HEK293 (cell line): ENCODE measurements at regions not wholly inside any gene's neighbourhood (a gene's known extent, or its start where the extent isn't known, plus 50 kb on each side); places are given as distances from the start of the nearest gene placed in this dataset.

Source experiments
- CTCF ChIA-PET: fragments of 350-600 bp; formaldehyde crosslinking; extraction: SDS; loops from one replicate; lab custom pipeline; 2021; ENCODE audit warnings: antibody characterized with exemption; lab: Yijun Ruan, JAX
- POLR2A ChIA-PET: fragments of 300-600 bp; formaldehyde crosslinking; extraction: SDS; loops from one replicate; lab custom pipeline; 2020; ENCODE audit warnings: antibody characterized with exemption, inconsistent platforms; lab: Yijun Ruan, JAX
- H3K27ac ChIP-seq: fragments of 200-500 bp; sonication (Bioruptor generic); 2 replicates; pipeline ENCODE4 v1.5.1; 2014; ENCODE audit warnings: low read depth, low read length, control low read depth, inconsistent platforms; ENCODE audit errors: extremely low read depth
- H3K36me3 ChIP-seq, 2 experiments: fragments of 200-500 bp in 1 of 2; sonication (Bioruptor generic) in 1 of 2; 1 replicate in 1 of 2; 2 replicates in 1 of 2; pipeline ENCODE4 v1.5.1; 2014 to 2017; ENCODE audit warnings: inconsistent platforms in 2 of 2, low read length in 2 of 2; ENCODE audit not compliant: control insufficient read depth in 2 of 2, insufficient read depth in 1 of 2
- H3K4me1 ChIP-seq: fragments of 200-500 bp; sonication (Bioruptor generic); 2 replicates; pipeline ENCODE4 v1.5.1; 2014; ENCODE audit warnings: mild to moderate bottlenecking, low read length, inconsistent platforms; ENCODE audit not compliant: control insufficient read depth, insufficient read depth
- H3K4me3 ChIP-seq: 2 replicates; pipeline ENCODE4 v1.5.1; 2011; ENCODE audit warnings: low read depth, mild to moderate bottlenecking, control low read depth, low read length, moderate library complexity
- H3K9me3 ChIP-seq: fragments of 200-500 bp; sonication (Bioruptor generic); 2 replicates; pipeline ENCODE4 v1.5.1; 2014; ENCODE audit warnings: low read depth, low read length, inconsistent platforms; ENCODE audit not compliant: control insufficient read depth, insufficient read depth
- GLIS1 ChIP-seq: fragments of 450-650 bp; formaldehyde crosslinking; IDR thresholded peaks from 2 replicates; pipeline ENCODE4 v1.5.1; 2016; ENCODE audit warnings: missing biosample characterization, missing genetic modification characterization
- IKZF3 ChIP-seq: fragments of 450-650 bp; IDR thresholded peaks from 2 replicates; pipeline ENCODE4 v1.5.0; 2018; ENCODE audit warnings: missing biosample characterization, mild to moderate bottlenecking, missing genetic modification characterization, moderate library complexity
- INSM2 ChIP-seq: fragments of 450-650 bp; formaldehyde crosslinking; IDR thresholded peaks from 2 replicates; pipeline ENCODE4 v1.5.1; 2016; ENCODE audit warnings: missing biosample characterization, missing genetic modification characterization
- SP7 ChIP-seq: fragments of 450-650 bp; formaldehyde crosslinking; IDR thresholded peaks from 2 replicates; pipeline ENCODE4 v1.5.1; 2016; ENCODE audit warnings: missing biosample characterization, missing genetic modification characterization
- ZBTB20 ChIP-seq: fragments of 450-650 bp; formaldehyde crosslinking; IDR thresholded peaks from 2 replicates; pipeline ENCODE4 v1.5.1; 2016; ENCODE audit warnings: missing biosample characterization, missing genetic modification characterization
- ZEB2 ChIP-seq: fragments of 450-650 bp; formaldehyde crosslinking; IDR thresholded peaks from 2 replicates; pipeline ENCODE4 v1.5.1; 2016; ENCODE audit warnings: missing biosample characterization, missing genetic modification characterization
- ZNF132 ChIP-seq: fragments of 450-650 bp; formaldehyde crosslinking; IDR thresholded peaks from 2 replicates; pipeline ENCODE4 v1.5.1; 2017; ENCODE audit warnings: missing biosample characterization, missing genetic modification characterization, borderline replicate concordance
- ZNF146 ChIP-seq: fragments of 450-650 bp; formaldehyde crosslinking; IDR thresholded peaks from 2 replicates; pipeline ENCODE4 v1.5.1; 2016; ENCODE audit warnings: missing biosample characterization, missing genetic modification characterization
- ZNF148 ChIP-seq: fragments of 450-650 bp; formaldehyde crosslinking; IDR thresholded peaks from 2 replicates; pipeline ENCODE4 v1.5.0; 2017; ENCODE audit warnings: missing biosample characterization, missing genetic modification characterization, borderline replicate concordance
- ZNF221 ChIP-seq: fragments of 450-650 bp; formaldehyde crosslinking; IDR thresholded peaks from 2 replicates; pipeline ENCODE4 v1.5.1; 2017; ENCODE audit warnings: missing biosample characterization, missing genetic modification characterization, borderline replicate concordance
- ZNF394 ChIP-seq: fragments of 450-650 bp; formaldehyde crosslinking; IDR thresholded peaks from 2 replicates; pipeline ENCODE4 v1.5.1; 2016; ENCODE audit warnings: missing biosample characterization, missing genetic modification characterization, mild to moderate bottlenecking, moderate library complexity, borderline replicate concordance
- ZNF423 ChIP-seq: fragments of 450-650 bp; formaldehyde crosslinking; IDR thresholded peaks from 2 replicates; pipeline ENCODE4 v1.5.1; 2016; ENCODE audit warnings: missing biosample characterization, missing genetic modification characterization
- ZNF488 ChIP-seq: fragments of 450-650 bp; formaldehyde crosslinking; IDR thresholded peaks from 2 replicates; pipeline ENCODE4 v1.5.1; 2016; ENCODE audit warnings: missing biosample characterization, missing genetic modification characterization
- ZNF510 ChIP-seq: fragments of 450-650 bp; formaldehyde crosslinking; IDR thresholded peaks from 2 replicates; pipeline ENCODE4 v1.5.1; 2018; ENCODE audit warnings: mild to moderate bottlenecking, missing genetic modification characterization, missing biosample characterization; ENCODE audit not compliant: insufficient replicate concordance
- ZNF548 ChIP-seq: fragments of 450-650 bp; formaldehyde crosslinking; IDR thresholded peaks from 2 replicates; pipeline ENCODE4 v1.5.1; 2016; ENCODE audit warnings: missing biosample characterization, missing genetic modification characterization
- ZNF580 ChIP-seq: fragments of 450-650 bp; formaldehyde crosslinking; IDR thresholded peaks from 2 replicates; pipeline ENCODE4 v1.5.1; 2016; ENCODE audit warnings: missing biosample characterization, missing genetic modification characterization
- ZNF623 ChIP-seq: fragments of 450-650 bp; formaldehyde crosslinking; IDR thresholded peaks from 2 replicates; pipeline ENCODE4 v1.5.1; 2016; ENCODE audit warnings: missing biosample characterization, missing genetic modification characterization
- ZNF692 ChIP-seq: fragments of 450-650 bp; formaldehyde crosslinking; IDR thresholded peaks from 2 replicates; pipeline ENCODE4 v1.5.1; 2016; ENCODE audit warnings: missing biosample characterization, missing genetic modification characterization
- ZNF776 ChIP-seq: fragments of 450-650 bp; formaldehyde crosslinking; IDR thresholded peaks from 2 replicates; pipeline ENCODE4 v1.5.0; 2017; ENCODE audit warnings: missing biosample characterization, missing genetic modification characterization, borderline replicate concordance
- ZSCAN30 ChIP-seq: fragments of 450-650 bp; IDR thresholded peaks from 2 replicates; pipeline ENCODE4 v1.5.1; 2018; ENCODE audit warnings: missing biosample characterization, mild to moderate bottlenecking, missing genetic modification characterization, moderate library complexity

- TF ChIP-seq ZNF776 (tag by site-specific recombination) (no peak), INSM2 (tag by site-specific recombination) (no peak), ZBTB20 (tag by site-specific recombination) (no peak), ZNF221 (tag by site-specific recombination) (no peak), SP7 (tag by site-specific recombination) (no peak), ZNF692 (tag by site-specific recombination) (no peak), ZSCAN30 (tag by site-specific recombination) (no peak), ZNF488 (tag by site-specific recombination) (no peak), ZNF394 (tag by site-specific recombination) (no peak), ZNF423 (tag by site-specific recombination) (no peak), ZNF146 (no peak), ZNF548 (tag by site-specific recombination) (no peak), ZNF510 (tag by site-specific recombination) (no peak), ZNF580 (tag by site-specific recombination) (no peak), ZEB2 (no peak), ZNF623 (tag by site-specific recombination) (no peak)
- ChIA-PET POLR2A (no interaction called here), CTCF (interaction anchor here (1.3 to 1.6 kb wide), 2 partner anchors 11 to 79 kb away, joined by 5 to 6 read pairs; no protein-coding TSS in a partner anchor)
- no peaks in the 10 kb centered on the region for H3K9me3 ChIP-seq
- H3K4me1 ChIP-seq: no peaks in the 10 kb centered on the region
- H3K36me3 ChIP-seq: no peaks in the 10 kb centered on the region
- H3K4me3 ChIP-seq: no peak overlapping the region
- no peak overlapping the region for H3K27ac ChIP-seq
Measured at GRCh38 chr12:46942579-46942978, 116.8 kb upstream of the SLC38A4 start.

- POLR2A ChIA-PET: no interaction called here
- H3K4me1 ChIP-seq: no peaks in the 10 kb centered on the region
- H3K27ac ChIP-seq: no peak overlapping the region
- no peaks in the 10 kb centered on the region for H3K9me3 ChIP-seq
- no peaks in the 10 kb centered on the region for H3K36me3 ChIP-seq
- TF ChIP-seq IKZF3: no peak
- no peak for TF ChIP-seq ZNF132 (tag by site-specific recombination)
- no peak for TF ChIP-seq GLIS1 (tag by site-specific recombination)
- no peak for TF ChIP-seq ZNF148 (tag by site-specific recombination)
- CTCF ChIA-PET: interaction anchor here (0.6 to 1.3 kb wide), 3 partner anchors 14 to 473 kb away, joined by 3 read pairs; no protein-coding TSS in a partner anchor
- H3K4me3 ChIP-seq: no peak overlapping the region
Measured at GRCh38 chr12:46944088-46944487, 118.3 kb upstream of the SLC38A4 start.
